Left colon (tissue), 2 donors: ENCODE measurements at regions not wholly inside any gene's neighbourhood (a gene's known extent, or its start where the extent isn't known, plus 50 kb on each side); places are given as distances from the start of the nearest gene placed in this dataset.
"Not testable (repeated sequence)": the region's sequence is repeated elsewhere in the genome, so short reads cannot be mapped to it uniquely, and the experiment has no call there.

Experiments
- ATAC-seq: fragments of 200-7000 bp; cut with Tn5 transposase; one replicate; pipeline ENCODE4 v1.9.1; 2020; ENCODE audit warnings: mild to moderate bottlenecking, moderate library complexity
- DNase-seq, 2 donors: peaks; one replicate each; pipeline ENCODE4 v3.0.0-alpha.2; 2020
- intact Hi-C, 2 donors: fragments of 100-400 bp; cut with DNase I in 1 of 2; cut with micrococcal nuclease in 1 of 2; formaldehyde crosslinking; loops; one replicate each; pipeline versions ENCODE4 v1.11.2 to v1.14.0; 2022; cut with DNase I, micrococcal nuclease
- donor health status: DM: no; HTN: no; CAD: no.
- donor health status: DM: yes; HTN: yes; CAD: no.

DNA sequence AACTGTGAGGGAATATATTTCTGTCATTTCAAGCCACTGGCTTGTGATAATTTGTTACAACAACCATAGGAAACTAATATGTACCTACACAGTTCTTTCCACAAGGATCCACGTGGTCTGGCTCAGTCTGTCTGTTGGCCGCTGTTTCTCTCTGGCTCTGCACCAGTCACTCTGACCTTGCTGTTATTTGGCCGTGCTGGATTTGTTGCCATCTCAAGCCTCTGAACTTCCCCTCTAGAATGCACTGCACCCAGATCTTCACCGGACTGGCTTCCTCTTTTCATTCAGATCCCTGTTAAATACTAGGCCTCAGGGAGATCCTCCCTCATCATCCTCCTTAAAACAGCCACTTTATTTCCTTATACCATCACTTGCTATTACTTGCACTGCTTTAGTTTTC lies 446.8 kb downstream of the TFAP2B start:
- DNase-seq (no peak), ATAC-seq (no peak)
- intact Hi-C loops, result no loop called here

DNA sequence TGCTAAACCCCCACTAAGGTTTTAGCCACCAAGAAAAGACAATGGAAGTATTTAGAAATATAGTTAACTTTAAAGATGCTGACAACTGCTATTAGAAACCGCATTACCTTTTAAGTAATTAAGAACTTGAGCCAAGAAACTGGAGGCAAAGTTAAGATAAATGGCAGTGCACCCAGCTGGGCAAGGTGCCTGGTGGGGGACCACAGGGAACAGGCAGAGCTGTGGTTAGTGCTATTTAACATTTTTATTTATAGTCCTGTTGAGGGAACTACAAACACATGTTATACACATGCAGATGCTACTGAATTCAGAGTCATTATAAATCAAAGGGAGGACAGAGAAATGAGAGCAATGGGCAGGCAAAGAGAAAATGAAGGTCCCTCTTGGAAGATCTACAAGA lies 447.9 kb downstream of the TFAP2B start:
- ATAC-seq, result no peak

DNA sequence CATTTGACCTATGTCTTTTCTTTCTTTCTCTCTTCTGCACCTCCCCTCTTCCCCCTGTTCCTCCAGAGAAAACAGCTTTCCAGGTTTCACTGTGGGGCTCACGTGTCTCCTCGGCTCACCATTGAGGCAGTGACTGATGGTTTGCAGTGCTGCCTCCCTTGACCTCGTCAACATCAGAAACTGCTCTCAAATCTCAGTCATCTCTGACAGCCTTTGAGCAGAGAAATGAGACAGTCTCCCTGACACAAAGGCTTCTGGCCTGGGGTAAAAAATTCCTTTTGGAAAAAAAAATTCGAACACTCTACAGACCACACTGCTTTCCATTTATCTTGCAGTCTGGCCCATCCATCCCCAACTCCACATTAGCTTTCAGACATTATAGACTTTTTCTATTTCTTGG lies 450.0 kb downstream of the TFAP2B start:
- ATAC-seq (no peak), DNase-seq (no peak)
- intact Hi-C loops, result no loop called here

More for the DNA sequence above, 447.9 kb downstream of the TFAP2B start:
- no peak for DNase-seq
- intact Hi-C loops, result no loop called here

DNA sequence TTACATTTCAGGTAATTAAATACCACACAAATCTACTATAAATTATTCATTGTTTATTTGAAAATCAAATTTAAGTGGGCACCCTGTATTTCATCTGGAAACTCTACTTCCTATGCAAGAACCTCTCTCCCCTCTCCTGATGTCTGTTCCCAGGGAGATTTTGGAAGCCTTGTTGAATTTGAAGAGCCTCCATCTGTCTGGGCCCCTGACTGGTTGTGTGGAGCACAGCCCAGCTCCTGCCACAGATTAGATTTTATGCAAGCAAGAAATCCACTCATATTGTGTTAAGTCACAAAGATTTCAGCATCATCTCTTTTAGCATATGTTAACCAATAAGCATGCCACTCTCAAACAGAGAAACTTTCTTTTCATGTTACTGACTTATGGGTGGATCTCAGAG lies 451.2 kb downstream of the TFAP2B start:
- intact Hi-C loops, result no loop called here
- no peak for DNase-seq
- no peak for ATAC-seq

DNA sequence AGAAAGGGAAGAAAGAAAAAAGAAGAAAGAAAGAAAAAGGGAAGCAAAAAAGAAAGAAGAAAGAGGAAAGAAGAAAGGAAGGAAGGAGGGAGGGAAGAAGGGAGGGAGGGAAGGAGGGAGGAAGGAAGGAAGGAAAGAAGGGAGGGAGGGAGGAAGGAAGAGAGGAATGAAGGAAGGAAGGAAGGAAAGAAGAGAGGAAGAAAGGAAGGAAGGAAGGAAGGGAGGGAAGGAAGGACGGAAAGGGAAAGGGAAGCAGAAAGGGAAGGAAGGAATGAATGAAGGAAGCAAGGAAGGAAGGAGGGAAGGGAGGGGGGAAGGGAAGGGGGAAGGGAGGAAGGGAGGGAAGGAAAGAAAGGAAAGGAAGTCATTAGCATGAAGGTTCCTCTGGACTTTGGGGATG lies 452.9 kb downstream of the TFAP2B start:
- ATAC-seq (no peak), DNase-seq (no peak)
- intact Hi-C loops, result no loop called here

DNA sequence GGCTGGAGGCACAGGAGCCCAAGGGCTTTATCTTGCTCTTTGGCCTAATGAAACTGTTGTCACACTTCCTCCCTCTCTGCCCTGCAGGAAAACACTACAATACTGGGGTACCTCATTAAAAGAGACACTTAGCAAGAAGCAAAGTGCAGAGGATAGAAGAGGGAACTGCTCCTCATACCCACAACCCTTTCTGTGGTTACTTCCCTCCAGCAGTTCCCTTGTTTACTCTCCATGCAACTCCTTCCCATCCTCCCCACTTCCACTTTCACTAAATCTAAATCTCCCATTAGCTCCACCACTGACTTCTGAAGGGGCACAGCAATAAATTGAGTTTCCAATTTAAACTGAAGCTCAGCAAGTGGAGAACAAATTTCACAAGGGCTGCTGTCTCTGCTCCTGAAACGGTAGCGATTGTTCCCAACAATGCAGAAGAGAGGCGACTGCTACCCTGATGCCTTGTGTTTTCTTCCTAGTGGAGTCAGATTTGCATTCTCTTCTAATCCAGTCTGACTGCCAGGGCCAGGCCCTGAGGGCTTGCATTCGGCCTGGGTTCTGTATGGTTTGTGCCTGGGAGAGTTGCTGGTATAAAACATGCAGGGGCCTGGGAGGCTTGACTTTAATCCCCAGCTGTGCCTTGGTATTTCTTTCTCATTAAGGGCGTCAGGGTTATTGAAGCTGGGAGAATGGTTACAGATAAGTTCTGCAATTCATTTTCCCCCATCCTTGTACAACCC lies 454.7 kb downstream of the TFAP2B start:
- intact Hi-C loops, result no loop called here
- DNase-seq (no peak), ATAC-seq (no peak)

DNA sequence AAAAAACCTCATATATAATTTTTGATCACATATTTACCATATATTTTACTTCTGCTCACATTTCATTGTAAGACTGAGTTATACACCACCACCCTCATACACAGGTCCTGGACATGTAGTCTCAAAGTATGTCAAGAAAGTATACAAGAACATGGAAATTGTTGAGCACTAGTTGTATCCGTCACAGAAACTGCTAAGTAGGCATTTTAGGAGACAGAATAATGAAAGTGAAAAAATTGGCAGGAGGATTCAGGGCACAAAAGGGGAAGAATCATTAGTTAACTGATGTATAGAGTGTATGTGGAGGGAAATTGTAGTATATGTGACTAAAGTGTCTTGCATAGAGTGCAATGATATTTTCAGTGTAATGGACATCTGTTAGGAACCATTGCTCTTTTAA lies 458.8 kb downstream of the TFAP2B start:
- intact Hi-C loops, result no loop called here
- DNase-seq, result no peak
- no peak for ATAC-seq

DNA sequence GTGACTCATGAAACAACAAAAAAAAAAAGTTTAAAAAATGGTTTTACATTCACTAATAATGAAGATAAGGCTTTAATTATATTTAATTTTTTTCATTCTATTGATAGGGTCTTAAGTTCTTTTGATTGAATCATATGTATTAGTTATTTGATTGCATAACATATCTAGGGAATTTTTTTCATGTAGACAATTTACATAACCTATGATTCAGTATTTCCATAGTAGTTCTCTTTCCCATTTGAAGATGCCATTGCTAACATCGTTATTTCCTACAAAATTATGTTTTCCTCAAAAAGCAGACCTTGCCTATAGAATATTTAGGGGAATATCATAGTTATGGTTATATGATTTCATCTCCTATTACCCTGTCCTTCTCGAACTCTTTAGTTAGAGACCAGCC lies 463.4 kb downstream of the TFAP2B start:
- DNase-seq, result no peak
- intact Hi-C loops, result no loop called here

DNA sequence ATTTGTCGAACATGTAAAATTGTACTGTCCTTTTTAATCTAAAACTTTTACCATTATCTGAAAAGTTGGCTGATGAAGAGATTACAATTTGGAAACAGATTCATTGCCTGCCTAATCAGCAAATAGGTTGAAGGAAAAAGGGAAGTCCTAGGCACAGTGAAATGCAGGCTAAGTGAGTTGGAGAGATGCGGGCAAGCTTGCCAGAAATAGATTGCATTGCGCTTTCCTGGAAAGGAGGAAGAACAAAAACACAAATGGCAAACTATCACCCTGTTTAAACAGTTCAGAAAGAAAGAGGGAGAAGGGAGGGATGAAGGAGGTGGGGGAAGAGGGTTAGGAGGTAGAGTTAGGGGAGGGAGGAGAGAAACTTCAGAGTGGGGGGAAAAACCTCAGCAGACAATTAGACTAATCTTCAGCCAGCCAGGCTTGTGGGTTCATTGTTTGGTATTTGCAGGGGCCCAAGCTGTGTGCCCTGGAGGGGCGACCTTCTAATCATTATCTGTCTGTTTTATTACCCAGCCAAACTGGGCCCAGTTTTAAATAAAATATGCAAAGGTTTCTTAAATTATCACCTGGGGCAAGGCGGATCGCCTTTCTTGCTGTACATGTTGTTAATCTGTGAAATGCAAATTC lies 465.2 kb downstream of the TFAP2B start:
- no peak for ATAC-seq

More for the DNA sequence above, 463.4 kb downstream of the TFAP2B start:
- no peak for ATAC-seq

DNA sequence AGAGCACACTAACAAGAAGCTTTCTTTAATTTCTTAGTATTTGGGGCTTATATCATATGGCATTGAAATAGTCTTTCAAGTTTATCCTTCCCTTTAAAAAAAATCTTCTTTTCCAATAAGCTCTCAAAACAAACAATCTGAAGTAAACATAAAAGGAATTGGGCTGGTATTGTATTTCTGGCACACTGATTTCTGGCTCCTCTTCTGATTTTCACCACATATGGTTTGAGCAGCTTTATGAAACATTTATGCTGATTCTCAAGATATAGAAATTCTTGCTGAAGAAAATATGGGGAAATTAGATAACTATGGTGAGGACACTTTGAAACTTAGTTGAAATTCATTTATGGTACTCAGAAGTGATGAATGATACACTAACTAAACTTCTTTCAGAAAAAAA lies 467.2 kb downstream of the TFAP2B start:
- ATAC-seq, result no peak
- intact Hi-C loops, result no loop called here
- no peak for DNase-seq

More for the DNA sequence above, 465.2 kb downstream of the TFAP2B start:
- no peak for DNase-seq
- intact Hi-C loops, result no loop called here

DNA sequence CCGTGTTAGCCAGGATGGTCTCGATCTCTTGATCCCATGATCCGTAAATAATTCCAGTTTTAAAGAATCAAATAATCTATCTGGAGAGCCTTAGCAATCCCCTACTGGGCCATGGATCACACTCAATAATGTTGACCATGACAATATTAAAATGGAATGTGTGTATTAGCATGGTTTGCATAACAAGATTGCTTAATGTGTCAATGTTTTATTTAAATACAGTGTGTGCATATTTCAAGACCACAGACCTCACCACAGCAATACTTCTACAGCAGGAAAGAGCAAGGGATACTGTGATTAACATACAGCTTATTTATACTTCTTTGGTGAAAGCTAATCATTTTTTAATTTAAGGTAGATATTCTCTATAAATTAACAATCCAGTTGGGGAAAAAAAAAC lies 470.4 kb downstream of the TFAP2B start:
- no peak for ATAC-seq
- intact Hi-C loops, result no loop called here
- no peak for DNase-seq

DNA sequence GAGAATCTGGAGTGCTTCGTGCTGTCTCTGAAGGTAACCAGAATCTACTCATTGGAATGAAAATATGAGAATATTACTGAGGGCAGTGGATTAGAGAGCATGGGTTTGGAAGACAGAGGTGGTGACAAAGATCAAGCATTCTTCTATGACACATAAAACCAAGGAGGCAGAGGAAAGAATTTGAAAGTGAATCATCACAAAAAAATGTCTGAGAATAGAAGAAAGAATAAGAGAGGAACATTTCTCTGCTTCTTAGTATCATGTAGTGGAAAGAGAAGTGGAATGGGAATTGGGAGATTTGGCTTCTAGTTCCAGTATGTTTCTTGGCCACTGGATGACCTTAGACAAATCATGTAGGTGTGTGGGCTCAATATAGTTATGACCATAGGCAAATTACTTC lies 474.0 kb downstream of the TFAP2B start:
- no peak for DNase-seq
- intact Hi-C loops, result no loop called here
- no peak for ATAC-seq

DNA sequence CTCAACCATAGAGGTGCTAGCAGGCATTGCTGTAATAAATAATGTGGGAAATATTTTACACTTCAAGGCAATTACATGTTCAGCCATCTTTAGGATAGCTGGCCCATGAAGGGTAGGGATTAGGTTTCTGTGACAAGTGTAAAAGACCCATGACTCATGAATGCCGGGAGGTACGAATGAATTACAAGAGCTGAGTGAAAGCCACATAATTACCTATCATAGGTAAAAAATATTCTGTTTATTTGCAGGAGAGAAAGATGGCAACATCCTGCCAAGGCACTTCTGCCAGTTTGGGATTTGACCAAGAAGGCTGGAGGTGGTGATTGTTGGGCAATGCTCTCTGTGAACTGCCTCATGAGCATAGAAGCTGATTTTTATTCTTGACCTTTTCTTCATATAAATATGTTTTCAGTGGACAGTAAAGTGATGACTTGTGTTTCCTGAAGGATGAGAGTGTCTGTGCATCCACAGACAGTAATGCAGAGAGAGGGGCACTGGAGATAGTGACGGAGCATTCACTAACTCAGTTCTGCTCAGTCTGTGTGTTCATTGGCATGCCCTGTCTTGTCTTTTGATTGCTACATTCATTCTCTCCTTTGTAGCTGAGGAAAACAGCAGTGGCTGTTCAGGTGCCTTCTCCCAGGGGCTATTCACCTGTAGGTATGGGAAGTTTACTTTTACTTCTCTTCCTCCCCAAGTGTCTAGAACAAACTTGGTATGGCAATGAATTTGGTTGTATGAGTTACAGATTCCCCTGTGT lies 481.1 kb downstream of the TFAP2B start:
- DNase-seq (no peak), ATAC-seq (no peak)
- intact Hi-C loops, result no loop called here

DNA sequence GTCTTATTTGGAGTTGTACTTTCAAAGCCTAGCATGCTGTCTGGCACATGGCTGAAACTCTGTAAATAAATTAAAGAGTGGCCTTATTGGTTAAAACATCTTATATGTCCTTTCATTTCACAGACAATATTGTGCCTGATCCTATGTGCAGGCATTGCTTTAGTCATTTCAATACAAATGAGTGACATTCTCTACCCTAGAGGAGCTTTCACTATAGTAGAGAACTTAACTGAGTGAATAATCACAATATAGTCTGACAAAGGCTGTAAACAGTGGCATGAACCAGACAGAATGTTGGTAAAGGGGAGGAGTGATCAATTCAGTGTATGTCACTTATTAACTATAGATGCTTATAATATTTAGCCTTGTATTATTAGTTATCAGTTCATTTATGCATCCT lies 481.8 kb downstream of the TFAP2B start:
- intact Hi-C loops, result no loop called here
- ATAC-seq (no peak), DNase-seq (no peak)

DNA sequence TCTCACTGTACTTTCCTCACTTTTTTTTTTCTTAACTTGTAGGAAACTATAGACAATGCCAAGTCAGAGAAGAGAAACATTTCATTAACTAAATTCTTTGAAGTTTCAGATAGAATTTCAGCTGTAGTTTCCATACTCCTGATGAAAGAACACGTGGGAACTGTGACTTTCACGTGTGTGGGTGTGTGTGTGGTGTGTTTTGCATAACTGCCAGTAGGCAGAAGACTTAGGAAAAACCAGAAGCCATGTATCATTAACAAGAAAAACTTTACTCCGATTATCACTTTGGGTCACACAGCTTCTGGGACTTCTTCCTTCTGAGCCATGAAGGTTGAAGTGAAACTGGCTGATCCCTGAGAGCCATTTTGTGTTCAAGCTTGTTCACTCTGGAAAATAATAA lies 483.3 kb downstream of the TFAP2B start:
- ATAC-seq (no peak), DNase-seq (no peak)
- intact Hi-C loops, result no loop called here

DNA sequence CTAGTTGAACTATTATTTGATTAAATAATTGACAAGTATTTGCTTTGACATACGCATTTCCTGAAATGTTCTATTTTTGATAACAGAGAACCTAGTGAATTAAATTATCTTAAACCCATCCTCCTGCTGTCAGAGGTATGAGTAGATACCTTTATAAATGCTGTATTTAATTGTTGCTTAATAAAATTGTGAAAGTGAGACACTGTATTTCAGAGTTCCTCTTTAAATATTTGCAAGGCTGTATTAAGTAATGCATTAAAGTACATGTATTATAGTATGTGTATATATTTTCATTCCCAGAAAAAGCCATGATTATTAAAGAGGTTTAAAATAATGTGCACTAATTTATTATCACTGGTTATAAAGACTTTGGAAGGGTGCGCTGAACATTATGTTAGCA lies 483.8 kb downstream of the TFAP2B start:
- DNase-seq, result no peak
- ATAC-seq, result no peak
- intact Hi-C loops, result no loop called here

DNA sequence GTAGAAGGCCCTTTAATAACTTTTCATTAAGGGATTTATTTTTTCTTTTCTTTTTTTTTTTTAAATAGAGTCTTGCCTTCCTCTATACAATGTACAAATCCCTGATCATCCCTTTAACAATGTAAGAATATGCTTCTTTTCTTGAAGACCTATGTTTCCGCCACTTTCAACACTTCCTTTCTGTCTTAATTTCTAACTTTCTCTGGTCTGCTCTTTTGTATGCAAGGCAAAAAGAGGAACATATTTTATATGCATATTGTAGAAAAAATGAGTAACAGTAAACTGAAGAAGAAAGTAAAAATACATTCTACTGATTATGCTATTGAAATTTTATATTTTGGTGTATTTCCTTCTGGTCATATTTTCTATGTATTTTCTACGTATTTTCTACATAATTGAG lies 484.7 kb downstream of the TFAP2B start:
- intact Hi-C loops, result no loop called here
- no peak for ATAC-seq
- no peak for DNase-seq

DNA sequence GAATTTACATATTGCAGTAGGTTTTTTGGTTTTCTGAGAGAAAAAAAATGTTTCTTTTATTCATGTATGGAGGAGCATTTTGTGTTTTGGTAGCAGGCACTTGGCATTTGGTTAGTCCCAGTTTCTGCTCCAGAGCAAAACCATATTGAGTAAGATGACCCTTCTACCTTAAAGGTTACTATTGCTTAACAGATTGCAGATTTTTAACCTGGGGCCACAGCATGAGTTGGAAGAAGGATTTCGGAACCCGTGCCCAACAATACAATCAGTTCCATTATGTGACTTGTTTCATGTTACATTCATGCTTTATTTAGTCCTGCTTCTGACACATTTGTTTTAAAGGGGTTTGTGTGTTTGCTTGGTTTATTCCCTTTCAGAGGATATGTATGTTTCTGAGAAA lies 496.3 kb downstream of the TFAP2B start:
- DNase-seq (no peak), ATAC-seq (no peak)
- intact Hi-C loops, result no loop called here

DNA sequence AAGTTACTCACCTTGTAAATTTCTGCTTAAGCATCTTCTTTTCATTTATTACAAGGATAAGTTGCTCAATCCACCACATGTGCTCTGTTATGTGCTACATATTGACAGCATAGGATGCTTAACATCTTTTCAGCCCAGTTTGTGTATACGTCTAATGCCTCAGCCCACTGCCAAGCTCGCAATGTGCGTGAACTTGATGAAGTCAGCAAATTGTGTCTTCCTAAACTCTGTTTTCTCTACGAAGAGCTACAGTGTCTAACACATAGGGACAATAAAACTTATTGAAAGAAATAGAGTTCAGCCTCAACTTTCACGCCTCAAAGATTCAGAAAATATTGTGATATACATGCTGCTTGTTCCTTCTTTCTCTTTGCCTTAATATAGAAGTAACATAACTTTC lies 500.0 kb downstream of the TFAP2B start:
- DNase-seq (no peak), ATAC-seq (no peak)
- intact Hi-C loops, result no loop called here

DNA sequence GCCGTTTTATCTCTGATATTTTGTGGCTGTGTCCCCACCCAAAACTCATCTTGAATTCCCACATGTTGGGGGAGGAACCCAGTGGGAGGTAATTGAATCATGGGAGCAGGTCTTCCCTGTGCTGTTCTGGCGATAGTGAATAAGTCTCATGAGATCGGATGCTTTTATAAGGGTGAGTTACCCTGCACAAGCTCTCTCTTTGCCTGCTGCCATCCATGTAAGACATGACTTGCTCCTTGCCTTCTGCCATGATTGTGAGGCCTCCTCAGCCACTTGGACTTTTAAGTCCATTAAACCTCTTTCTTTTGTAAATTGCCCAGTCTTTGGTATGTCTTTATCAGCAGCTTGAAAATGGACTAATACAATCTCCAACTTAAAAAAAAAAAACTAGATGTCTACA lies 502.8 kb downstream of the TFAP2B start:
- DNase-seq, intact Hi-C loops, ATAC-seq: not testable (repeated sequence)
